Fibroblast of lung (primary cell): ENCODE measurements at regions not wholly inside any gene's neighbourhood (a gene's known extent, or its start where the extent isn't known, plus 50 kb on each side); places are given as distances from the start of the nearest gene placed in this dataset.

ENCODE experiments used
- DNase-seq, 2 donors: peaks; one replicate each; pipeline versions ENCODE4 v3.0.0 to v3.0.0-alpha.2; 2010; ENCODE audit warnings: low read depth in 2 of 2
- H2AFZ ChIP-seq: 2 replicates; pipeline ENCODE4 v1.5.1; 2012; ENCODE audit warnings: low read length, control low read depth, inconsistent platforms
- H3K27ac ChIP-seq: 2 replicates; pipeline ENCODE4 v1.5.1; 2011; ENCODE audit warnings: low read length, control low read depth; ENCODE audit not compliant: insufficient read depth
- H3K27me3 ChIP-seq: 2 replicates; pipeline ENCODE4 v1.5.1; 2011; ENCODE audit warnings: mild to moderate bottlenecking, low read length; ENCODE audit not compliant: control insufficient read depth, insufficient read depth
- H3K36me3 ChIP-seq: 2 replicates; pipeline ENCODE4 v1.5.1; 2011; ENCODE audit warnings: low read length; ENCODE audit not compliant: control insufficient read depth, insufficient read depth
- H3K4me1 ChIP-seq: 2 replicates; pipeline ENCODE4 v1.5.1; 2011; ENCODE audit warnings: low read length; ENCODE audit not compliant: control insufficient read depth, insufficient read depth; ENCODE audit errors: extremely low read depth
- H3K4me2 ChIP-seq: 2 replicates; pipeline ENCODE4 v1.5.1; 2011; ENCODE audit warnings: low read length, control low read depth; ENCODE audit not compliant: insufficient read depth; ENCODE audit errors: extremely low read depth
- H3K4me3 ChIP-seq, 4 experiments: fragments of 200-600 bp in 1 of 4; sonication (generic) in 1 of 4; replicated peaks in 1 of 4; 2 replicates each; pipeline ENCODE4 v1.5.1; 2011 to 2016; ENCODE audit warnings: low read length in 4 of 4, low read depth in 3 of 4, mild to moderate bottlenecking in 3 of 4, control low read depth in 2 of 4, inconsistent platforms in 1 of 4, mixed read lengths in 1 of 4; ENCODE audit not compliant: insufficient read depth in 1 of 4; ENCODE audit errors: control extremely low read depth in 1 of 4
- H3K79me2 ChIP-seq: 2 replicates; pipeline ENCODE4 v1.5.1; 2012; ENCODE audit warnings: mild to moderate bottlenecking, low read length, inconsistent platforms; ENCODE audit not compliant: control insufficient read depth, insufficient read depth
- H3K9ac ChIP-seq: 2 replicates; pipeline ENCODE4 v1.5.1; 2011; ENCODE audit warnings: mild to moderate bottlenecking, low read length, control low read depth; ENCODE audit not compliant: insufficient read depth
- H3K9me3 ChIP-seq: 2 replicates; pipeline ENCODE4 v1.5.1; 2012; ENCODE audit warnings: low read depth, low read length; ENCODE audit not compliant: control insufficient read depth, insufficient read depth
- H4K20me1 ChIP-seq: 2 replicates; pipeline ENCODE4 v1.5.1; 2011; ENCODE audit warnings: low read length; ENCODE audit not compliant: control insufficient read depth, insufficient read depth; ENCODE audit errors: extremely low read depth
- CTCF ChIP-seq, 2 donors: IDR thresholded peaks in 1 of 2; conservative IDR thresholded peaks in 1 of 2; 1 replicate in 1 of 2; 2 replicates in 1 of 2; pipeline ENCODE4 v1.5.1; 2011 to 2012; ENCODE audit warnings: low read length in 2 of 2, control low read depth in 1 of 2, inconsistent platforms in 1 of 2, low read depth in 1 of 2, mild to moderate bottlenecking in 1 of 2
- EZH2 ChIP-seq: IDR thresholded peaks from 2 replicates; pipeline ENCODE4 v1.5.1; 2012; ENCODE audit warnings: low read length, control low read depth, mild to moderate bottlenecking; ENCODE audit errors: missing control alignments

GRCh38 chr5:103391659-103392058, 133.1 kb downstream of the MACIR start:
- H3K9me3 ChIP-seq, result no peaks in the 10 kb centered on the region
- no peak overlapping the region for H3K9ac ChIP-seq
- H3K36me3 ChIP-seq, result no peaks in the 10 kb centered on the region
- TF ChIP-seq EZH2 (no peak), CTCF (conservative IDR thresholded peaks at IDR 0.05 in 1 of 2, IDR thresholded peaks at IDR 0.05 in 1 of 2; ENCODE audit: low read depth in 1 of 2, low read length in 2 of 2) (no peak)
- no peak overlapping the region for H3K27ac ChIP-seq
- no peak overlapping the region for H3K4me2 ChIP-seq
- DNase-seq, result no peak
- H3K79me2 ChIP-seq, result no peaks in the 10 kb centered on the region
- H3K27me3 ChIP-seq, result no peaks in the 10 kb centered on the region
- H4K20me1 ChIP-seq, result no peaks in the 10 kb centered on the region
- H3K4me1 ChIP-seq, result no peaks in the 10 kb centered on the region
- no peak overlapping the region for H2AFZ ChIP-seq
- no peak overlapping the region for H3K4me3 ChIP-seq

GRCh38 chr5:103389846-103390245, 131.3 kb downstream of the MACIR start:
- no peak overlapping the region for H3K4me3 ChIP-seq
- H3K79me2 ChIP-seq, result no peaks in the 10 kb centered on the region
- TF ChIP-seq EZH2, result no peak
- TF ChIP-seq CTCF (conservative IDR thresholded peaks at IDR 0.05 in 1 of 2, IDR thresholded peaks at IDR 0.05 in 1 of 2; ENCODE audit: low read depth in 1 of 2, low read length in 2 of 2), result no peak
- H3K9ac ChIP-seq, result no peak overlapping the region
- H3K27ac ChIP-seq, result no peak overlapping the region
- H3K36me3 ChIP-seq, result no peaks in the 10 kb centered on the region
- H4K20me1 ChIP-seq, result no peaks in the 10 kb centered on the region
- H3K27me3 ChIP-seq, result no peaks in the 10 kb centered on the region
- no peak for DNase-seq
- H2AFZ ChIP-seq, result no peak overlapping the region
- no peaks in the 10 kb centered on the region for H3K4me1 ChIP-seq
- no peak overlapping the region for H3K4me2 ChIP-seq
- no peaks in the 10 kb centered on the region for H3K9me3 ChIP-seq

- no peak for DNase-seq
- Histone ChIP-seq H3K27ac (no peak overlapping the region), H3K79me2 (no peaks in the 10 kb centered on the region), H3K36me3 (no peaks in the 10 kb centered on the region), H3K4me1 (no peaks in the 10 kb centered on the region), H3K4me3 (no peak overlapping the region), H3K9me3 (no peaks in the 10 kb centered on the region), H3K9ac (no peak overlapping the region), H2AFZ (no peak overlapping the region), H3K4me2 (no peak overlapping the region), H4K20me1 (no peaks in the 10 kb centered on the region), H3K27me3 (no peaks in the 10 kb centered on the region)
- TF ChIP-seq EZH2 (no peak), CTCF (conservative IDR thresholded peaks at IDR 0.05 in 1 of 2, IDR thresholded peaks at IDR 0.05 in 1 of 2; ENCODE audit: low read depth in 1 of 2, low read length in 2 of 2) (no peak)
Measured at GRCh38 chr5:103389357-103389756, 130.8 kb downstream of the MACIR start.
